SK-N-SH (cell line): ENCODE measurements at regions not wholly inside any gene's neighbourhood (a gene's known extent, or its start where the extent isn't known, plus 50 kb on each side); places are given as distances from the start of the nearest gene placed in this dataset.

Experiments
- CTCF ChIA-PET: fragments of 300-600, 350-600 bp; formaldehyde crosslinking; extraction: SDS; loops from one replicate; lab custom pipeline; 2021; lab: Yijun Ruan, JAX
- POLR2A ChIA-PET: fragments of 350-600 bp; sonication (Branson Sonifier 250); formaldehyde crosslinking; extraction: SDS; loops from one replicate; lab custom pipeline; 2020; ENCODE audit warnings: antibody characterized with exemption, inconsistent platforms; lab: Yijun Ruan, JAX
- DNase-seq: peaks from one replicate; pipeline ENCODE4 v3.0.0; 2012
- H2AFZ ChIP-seq: fragments of 200-600 bp; sonication (generic); 2 replicates; pipeline ENCODE4 v1.8.1; 2016; ENCODE audit warnings: antibody characterized with exemption, mild to moderate bottlenecking, low read depth
- H3F3A ChIP-seq: fragments of 200-600 bp; sonication (generic); replicated peaks from 2 replicates; pipeline ENCODE3; 2016; ENCODE audit warnings: antibody characterized with exemption, mild to moderate bottlenecking; ENCODE audit not compliant: insufficient read depth
- H3K27ac ChIP-seq, 2 experiments: fragments of 200-500 bp in 1 of 2; fragments of 200-600 bp in 1 of 2; sonication (Bioruptor generic) in 1 of 2; sonication (generic), shearing (Covaris generic) in 1 of 2; 2 replicates each; pipeline versions ENCODE4 v1.5.1 to v1.6.1; 2014 to 2016; ENCODE audit warnings: low read depth in 2 of 2, inconsistent platforms in 1 of 2, low read length in 1 of 2, mild to moderate bottlenecking in 1 of 2, mixed read lengths in 1 of 2
- H3K27me3 ChIP-seq: fragments of 200-600 bp; sonication (generic), shearing (Covaris generic); 2 replicates; pipeline ENCODE4 v1.6.1; 2016; ENCODE audit warnings: mixed run types; ENCODE audit not compliant: insufficient read depth
- H3K36me3 ChIP-seq, 2 experiments: fragments of 200-500 bp in 1 of 2; fragments of 200-600 bp in 1 of 2; sonication (Bioruptor generic) in 1 of 2; sonication (generic) in 1 of 2; replicated peaks in 1 of 2; 2 replicates each; pipeline versions ENCODE3 to v1.5.1; 2014 to 2016; ENCODE audit warnings: low read length in 1 of 2, mild to moderate bottlenecking in 1 of 2; ENCODE audit not compliant: insufficient read depth in 2 of 2, control insufficient read depth in 1 of 2
- H3K4me1 ChIP-seq, 2 experiments: fragments of 200-500 bp in 1 of 2; fragments of 200-600 bp in 1 of 2; sonication (Bioruptor generic) in 1 of 2; sonication (generic), shearing (Covaris generic) in 1 of 2; 2 replicates each; pipeline versions ENCODE4 v1.5.1 to v1.6.1; 2014 to 2016; ENCODE audit warnings: low read depth in 1 of 2, low read length in 1 of 2, mixed run types in 1 of 2; ENCODE audit not compliant: insufficient read depth in 2 of 2, control insufficient read depth in 1 of 2
- H3K4me2 ChIP-seq: fragments of 200-600 bp; sonication (generic), shearing (Covaris generic); 2 replicates; pipeline ENCODE4 v1.6.1; 2017; ENCODE audit warnings: mixed run types
- H3K4me3 ChIP-seq, 2 experiments: fragments of 200-500 bp in 1 of 2; fragments of 200-600 bp in 1 of 2; sonication (Bioruptor generic) in 1 of 2; sonication (generic), shearing (Covaris generic) in 1 of 2; 2 replicates each; pipeline versions ENCODE4 v1.5.1 to v1.8.1; 2014 to 2016; ENCODE audit warnings: low read depth in 2 of 2, inconsistent platforms in 1 of 2, low read length in 1 of 2, mild to moderate bottlenecking in 1 of 2, mixed read lengths in 1 of 2, moderate library complexity in 1 of 2
- H3K79me2 ChIP-seq: fragments of 200-600 bp; sonication (generic); 2 replicates; pipeline ENCODE4 v1.8.1; 2017; ENCODE audit warnings: mild to moderate bottlenecking; ENCODE audit not compliant: insufficient read depth
- H3K9ac ChIP-seq: fragments of 200-600 bp; sonication (generic); 2 replicates; pipeline ENCODE4 v1.6.1; 2017; ENCODE audit warnings: mixed run types
- H3K9me2 ChIP-seq: fragments of 200-600 bp; sonication (generic); 2 replicates; pipeline ENCODE4 v1.6.1; 2017; ENCODE audit warnings: mixed run types
- H3K9me3 ChIP-seq: fragments of 200-600 bp; sonication (generic); 2 replicates; pipeline ENCODE4 v1.6.1; 2017; ENCODE audit warnings: mixed run types, mild to moderate bottlenecking, moderate library complexity
- H4K20me1 ChIP-seq: fragments of 200-600 bp; sonication (generic); 2 replicates; pipeline ENCODE4 v1.6.1; 2017; ENCODE audit warnings: mild to moderate bottlenecking, mixed run types; ENCODE audit not compliant: insufficient read depth
- CTCF ChIP-seq: fragments of 200-600 bp; sonication (generic); IDR thresholded peaks from 2 replicates; pipeline ENCODE4 v1.6.1; 2017; ENCODE audit warnings: antibody characterized with exemption, mild to moderate bottlenecking, moderate library complexity
- ELF1 ChIP-seq: IDR thresholded peaks from 2 replicates; pipeline ENCODE4 v1.4.0; 2012
- EP300 ChIP-seq, 2 experiments: IDR thresholded peaks; 2 replicates each; pipeline versions ENCODE4 v1.4.0 to v1.6.1; 2012; ENCODE audit warnings: borderline replicate concordance in 1 of 2, low read depth in 1 of 2, low read length in 1 of 2
- FOSL2 ChIP-seq: IDR thresholded peaks from 2 replicates; pipeline ENCODE4 v1.4.0; 2012; ENCODE audit warnings: low read depth, mild to moderate bottlenecking, moderate library complexity, borderline replicate concordance
- GABPA ChIP-seq: IDR thresholded peaks from 2 replicates; pipeline ENCODE4 v1.4.0; 2012; ENCODE audit warnings: low read depth, mild to moderate bottlenecking
- IRF3 ChIP-seq: fragments of 150-350 bp; IDR thresholded peaks from 2 replicates; pipeline ENCODE4 v1.6.1; 2016; ENCODE audit warnings: mild to moderate bottlenecking, low read depth, low read length
- JUND ChIP-seq: IDR thresholded peaks from 2 replicates; pipeline ENCODE4 v1.4.0; 2012
- MAX ChIP-seq: IDR thresholded peaks from 2 replicates; pipeline ENCODE4 v1.4.0; 2012; ENCODE audit warnings: low read depth
- MXI1 ChIP-seq: IDR thresholded peaks from 2 replicates; pipeline ENCODE4 v1.6.1; 2012; ENCODE audit warnings: mild to moderate bottlenecking, low read depth, low read length, improper control_type of control experiment
- NFIC ChIP-seq: IDR thresholded peaks from 2 replicates; pipeline ENCODE4 v1.4.0; 2012; ENCODE audit warnings: borderline replicate concordance
- PBX3 ChIP-seq: IDR thresholded peaks from 2 replicates; pipeline ENCODE4; 2012
- RCOR1 ChIP-seq: fragments of 150-350 bp; IDR thresholded peaks from 2 replicates; pipeline ENCODE4 v1.6.1; 2017; ENCODE audit warnings: antibody characterized with exemption, low read length
- REST ChIP-seq: IDR thresholded peaks from 2 replicates; pipeline ENCODE4 v1.6.1; 2012; ENCODE audit warnings: mild to moderate bottlenecking, low read depth, low read length, moderate library complexity
- TAF1 ChIP-seq: IDR thresholded peaks from 2 replicates; pipeline ENCODE4 v1.6.1; 2012; ENCODE audit warnings: low read depth, mild to moderate bottlenecking, low read length, moderate library complexity, borderline replicate concordance
- TEAD4 ChIP-seq: IDR thresholded peaks from 2 replicates; pipeline ENCODE4 v1.4.0; 2012; ENCODE audit warnings: mild to moderate bottlenecking, borderline replicate concordance; ENCODE audit not compliant: insufficient read depth
- USF2 ChIP-seq: fragments of 150-350 bp; IDR thresholded peaks from 2 replicates; pipeline ENCODE4 v1.6.1; 2017; ENCODE audit warnings: antibody characterized with exemption, low read length, low read depth, borderline replicate concordance
- WGBS: methylation state at CpG from one replicate; pipeline ENCODE4 v1.1.6; 2017; ENCODE audit warnings: low lambda C conversion rate; 5-methylcytosine and 5-hydroxymethylcytosine counted together

GRCh38 chr7:67764289-67764688 is 767.7 kb downstream of the TYW1 start:
- POLR2A ChIA-PET, result no interaction called here
- 20% methylated on average over 4 of the region's 4 CpGs for WGBS
- Histone ChIP-seq H3K27ac (no peak overlapping the region), H3K9me3 (no peaks in the 10 kb centered on the region; the same call in 1 of the 2 replicates), H3K9me2 (no peaks in the 10 kb centered on the region), H3K36me3 (no peaks in the 10 kb centered on the region)
- no peak for DNase-seq
- CTCF ChIA-PET, result interaction anchor here (1.8 kb wide), 1 partner anchor 24 kb away, joined by 4 read pairs; no protein-coding TSS in a partner anchor
- TF ChIP-seq GABPA, result no peak
- TF ChIP-seq FOSL2, result no peak
- no peak for TF ChIP-seq USF2
- no peak for TF ChIP-seq RCOR1
- no peak for TF ChIP-seq PBX3
- no peak for TF ChIP-seq TAF1
- no peak for TF ChIP-seq NFIC
- TF ChIP-seq EP300 (IDR thresholded peaks at IDR 0.05; ENCODE audit: borderline replicate concordance in 1 of 2, low read depth in 1 of 2, low read length in 1 of 2), result no peak
- no peak for TF ChIP-seq MAX
- TF ChIP-seq IRF3, result no peak
- no peak for TF ChIP-seq CTCF
- TF ChIP-seq ELF1, result no peak
- no peak for TF ChIP-seq TEAD4
- no peak for TF ChIP-seq JUND
- TF ChIP-seq REST, result no peak
- no peak for TF ChIP-seq MXI1
- TF ChIP-seq, all 33 proteins: peak for 0
- Histone ChIP-seq H3K79me2 (no peaks in the 10 kb centered on the region), H3K27me3 (no peaks in the 10 kb centered on the region), H3K4me3 (no peak overlapping the region), H3K9ac (no peak overlapping the region), H2AFZ (no peak overlapping the region), H3K4me2 (no peak overlapping the region), H3K4me1 (no peaks in the 10 kb centered on the region), H4K20me1 (no peaks in the 10 kb centered on the region), H3F3A (no peaks in the 10 kb centered on the region)
